ENCODE measurements at regions not wholly inside any gene's neighbourhood (a gene's known extent, or its start where the extent isn't known, plus 50 kb on each side); places are given as distances from the start of the nearest gene placed in this dataset.

- no peak for TF ChIP-seq CTCF (IDR thresholded peaks at IDR 0.05)
- TF ChIP-seq, protein P1, sequence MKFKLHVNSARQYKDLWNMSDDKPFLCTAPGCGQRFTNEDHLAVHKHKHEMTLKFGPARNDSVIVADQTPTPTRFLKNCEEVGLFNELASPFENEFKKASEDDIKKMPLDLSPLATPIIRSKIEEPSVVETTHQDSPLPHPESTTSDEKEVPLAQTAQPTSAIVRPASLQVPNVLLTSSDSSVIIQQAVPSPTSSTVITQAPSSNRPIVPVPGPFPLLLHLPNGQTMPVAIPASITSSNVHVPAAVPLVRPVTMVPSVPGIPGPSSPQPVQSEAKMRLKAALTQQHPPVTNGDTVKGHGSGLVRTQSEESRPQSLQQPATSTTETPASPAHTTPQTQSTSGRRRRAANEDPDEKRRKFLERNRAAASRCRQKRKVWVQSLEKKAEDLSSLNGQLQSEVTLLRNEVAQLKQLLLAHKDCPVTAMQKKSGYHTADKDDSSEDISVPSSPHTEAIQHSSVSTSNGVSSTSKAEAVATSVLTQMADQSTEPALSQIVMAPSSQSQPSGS (CRISPR knock-in tag; IDR thresholded peaks at IDR 0.05; ENCODE audit: borderline replicate concordance, low read depth): no peak
Observed at GRCh38 chr2:105665480-105665879, 79.2 kb upstream of the NCK2 start.

Measured in WTC11 (cell line).